Panc1 (cell line): ENCODE measurements at regions not wholly inside any gene's neighbourhood (a gene's known extent, or its start where the extent isn't known, plus 50 kb on each side); places are given as distances from the start of the nearest gene placed in this dataset.

Experiments
- ATAC-seq: fragments of 200-7000 bp; cut with Tn5 transposase; 2 replicates; pipeline ENCODE4 v1.9.1; 2020; ENCODE audit warnings: mild to moderate bottlenecking, moderate library complexity
- BruUV-seq: library from RNA; stranded (reverse); fragments of 400-500 nt; replicated peaks from 2 replicates; lab custom pipeline; 2021; lab: Mats Ljungman, UMichigan
- CTCF ChIA-PET: fragments of 300-600 bp; sonication (Branson Sonifier 250); formaldehyde crosslinking; loops from one replicate; lab custom pipeline; 2022; ENCODE audit warnings: antibody characterized with exemption; lab: Charles Lee
- POLR2A ChIA-PET: fragments of 300-600 bp; sonication (Branson Sonifier 250); formaldehyde crosslinking; loops from one replicate; lab custom pipeline; 2022; ENCODE audit warnings: antibody characterized with exemption; lab: Charles Lee
- DNase-seq: peaks from one replicate; pipeline ENCODE4 v3.0.0-alpha.2; 2010; ENCODE audit warnings: low read depth, low spot score
- H3K27ac ChIP-seq: 2 replicates; pipeline ENCODE4 v1.5.1; 2011; ENCODE audit warnings: mild to moderate bottlenecking, low read length, inconsistent platforms
- H3K27me3 ChIP-seq: fragments of 200-500 bp; sonication (Bioruptor generic); 2 replicates; pipeline ENCODE4 v1.6.0; 2014; ENCODE audit warnings: low read length, inconsistent platforms; ENCODE audit not compliant: control insufficient read depth, insufficient read depth
- H3K36me3 ChIP-seq: fragments of 200-500 bp; sonication (Bioruptor generic); 2 replicates; pipeline ENCODE4 v1.5.1; 2014; ENCODE audit warnings: inconsistent platforms, mild to moderate bottlenecking, low read length, moderate library complexity; ENCODE audit not compliant: control insufficient read depth, insufficient read depth
- H3K4me1 ChIP-seq: 2 replicates; pipeline ENCODE4 v1.5.1; 2011; ENCODE audit warnings: inconsistent platforms, mild to moderate bottlenecking, low read length, moderate library complexity; ENCODE audit not compliant: control insufficient read depth, insufficient read depth
- H3K4me3 ChIP-seq, 2 experiments: 2 replicates each; pipeline ENCODE4 v1.5.1; 2011 to 2012; ENCODE audit warnings: low read depth in 2 of 2, low read length in 2 of 2, mild to moderate bottlenecking in 2 of 2, inconsistent platforms in 1 of 2, moderate library complexity in 1 of 2
- H3K9me3 ChIP-seq: fragments of 200-500 bp; sonication (Bioruptor generic); 2 replicates; pipeline ENCODE4 v1.5.1; 2014; ENCODE audit warnings: low read depth, mild to moderate bottlenecking, inconsistent platforms, low read length, moderate library complexity; ENCODE audit not compliant: control insufficient read depth, insufficient read depth
- POLR2AphosphoS5 ChIP-seq: IDR thresholded peaks from 2 replicates; pipeline ENCODE4 v1.6.1; 2012; ENCODE audit warnings: mild to moderate bottlenecking, low read depth, low read length, moderate library complexity
- SIN3A ChIP-seq: IDR thresholded peaks from 2 replicates; pipeline ENCODE4 v1.6.1; 2012; ENCODE audit warnings: low read depth, mild to moderate bottlenecking, low read length, moderate library complexity, borderline replicate concordance; ENCODE audit not compliant: insufficient read depth
- TCF7L2 ChIP-seq: IDR thresholded peaks from 2 replicates; pipeline ENCODE4 v1.6.1; 2011; ENCODE audit warnings: mild to moderate bottlenecking, low read depth, low read length, inconsistent platforms
- in situ Hi-C: cut with HindIII; loops from 2 replicates; pipeline ENCODE4 v1.10.0; 2016; ENCODE audit warnings: low sequenced_read_pairs, low pct_unique_long_range_greater_than_20kb
- intact Hi-C: fragments of 100-400 bp; cut with micrococcal nuclease; formaldehyde crosslinking; loops from one replicate; pipeline ENCODE4 v1.10.0; 2022; ENCODE audit not compliant: unreplicated experiment
- TF ChIP-seq, protein P1 (sequence below), 2 experiments: IDR thresholded peaks; 2 replicates each; pipeline ENCODE4 v1.6.1; 2011 to 2012; ENCODE audit warnings: low read depth in 2 of 2, control low read depth in 1 of 2, low read length in 1 of 2, mild to moderate bottlenecking in 1 of 2, moderate library complexity in 1 of 2; ENCODE audit not compliant: insufficient read depth in 1 of 2
- TF ChIP-seq, protein P2 (sequence below): fragments of 450-650 bp; IDR thresholded peaks from 2 replicates; pipeline ENCODE4 v1.5.1; 2017; ENCODE audit warnings: mild to moderate bottlenecking

DNA sequence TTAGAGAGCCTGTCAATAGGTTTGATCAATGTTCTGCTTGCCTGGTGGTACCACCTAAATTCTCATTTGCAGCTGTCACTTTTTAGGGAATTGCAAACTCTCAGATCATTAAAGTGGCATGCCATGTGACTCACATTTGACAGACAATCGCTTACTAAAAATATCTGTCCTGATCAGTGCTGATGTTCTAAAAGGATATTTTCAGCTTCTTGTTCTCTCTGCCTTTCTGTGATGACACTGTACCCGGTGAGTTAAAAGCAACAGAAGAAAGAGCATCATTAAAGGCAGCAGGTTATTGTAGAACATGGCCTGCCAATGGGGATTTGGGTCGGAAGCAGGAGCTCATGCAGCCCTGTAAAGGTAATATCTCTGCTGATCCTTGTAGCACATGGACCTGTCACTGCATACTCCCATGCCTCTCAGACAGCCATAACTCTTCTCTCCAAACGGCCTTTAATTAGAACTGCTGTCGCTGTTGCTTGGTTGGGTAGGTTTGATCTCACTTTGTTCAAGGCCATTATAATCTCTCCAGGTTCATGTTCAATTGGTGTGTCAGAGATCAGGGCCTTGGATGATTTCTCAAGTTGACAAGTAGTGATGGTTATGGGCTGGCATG, 441.3 kb upstream of the DEPDC1 start:
- DNase-seq (no peak), ATAC-seq (no peak)
- H3K4me1 ChIP-seq, result no peaks in the 10 kb centered on the region
- H3K4me3 ChIP-seq, result no peak overlapping the region
- in situ Hi-C loops, result no loop called here
- TF ChIP-seq TCF7L2, result no peak
- TF ChIP-seq, protein P1, sequence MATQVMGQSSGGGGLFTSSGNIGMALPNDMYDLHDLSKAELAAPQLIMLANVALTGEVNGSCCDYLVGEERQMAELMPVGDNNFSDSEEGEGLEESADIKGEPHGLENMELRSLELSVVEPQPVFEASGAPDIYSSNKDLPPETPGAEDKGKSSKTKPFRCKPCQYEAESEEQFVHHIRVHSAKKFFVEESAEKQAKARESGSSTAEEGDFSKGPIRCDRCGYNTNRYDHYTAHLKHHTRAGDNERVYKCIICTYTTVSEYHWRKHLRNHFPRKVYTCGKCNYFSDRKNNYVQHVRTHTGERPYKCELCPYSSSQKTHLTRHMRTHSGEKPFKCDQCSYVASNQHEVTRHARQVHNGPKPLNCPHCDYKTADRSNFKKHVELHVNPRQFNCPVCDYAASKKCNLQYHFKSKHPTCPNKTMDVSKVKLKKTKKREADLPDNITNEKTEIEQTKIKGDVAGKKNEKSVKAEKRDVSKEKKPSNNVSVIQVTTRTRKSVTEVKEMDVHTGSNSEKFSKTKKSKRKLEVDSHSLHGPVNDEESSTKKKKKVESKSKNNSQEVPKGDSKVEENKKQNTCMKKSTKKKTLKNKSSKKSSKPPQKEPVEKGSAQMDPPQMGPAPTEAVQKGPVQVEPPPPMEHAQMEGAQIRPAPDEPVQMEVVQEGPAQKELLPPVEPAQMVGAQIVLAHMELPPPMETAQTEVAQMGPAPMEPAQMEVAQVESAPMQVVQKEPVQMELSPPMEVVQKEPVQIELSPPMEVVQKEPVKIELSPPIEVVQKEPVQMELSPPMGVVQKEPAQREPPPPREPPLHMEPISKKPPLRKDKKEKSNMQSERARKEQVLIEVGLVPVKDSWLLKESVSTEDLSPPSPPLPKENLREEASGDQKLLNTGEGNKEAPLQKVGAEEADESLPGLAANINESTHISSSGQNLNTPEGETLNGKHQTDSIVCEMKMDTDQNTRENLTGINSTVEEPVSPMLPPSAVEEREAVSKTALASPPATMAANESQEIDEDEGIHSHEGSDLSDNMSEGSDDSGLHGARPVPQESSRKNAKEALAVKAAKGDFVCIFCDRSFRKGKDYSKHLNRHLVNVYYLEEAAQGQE (IDR thresholded peaks at IDR 0.05; ENCODE audit: insufficient read depth in 1 of 2, low read depth in 2 of 2, low read length in 1 of 2), result no peak
- no peak for TF ChIP-seq POLR2AphosphoS5
- no peak for TF ChIP-seq SIN3A
- TF ChIP-seq, protein P2, sequence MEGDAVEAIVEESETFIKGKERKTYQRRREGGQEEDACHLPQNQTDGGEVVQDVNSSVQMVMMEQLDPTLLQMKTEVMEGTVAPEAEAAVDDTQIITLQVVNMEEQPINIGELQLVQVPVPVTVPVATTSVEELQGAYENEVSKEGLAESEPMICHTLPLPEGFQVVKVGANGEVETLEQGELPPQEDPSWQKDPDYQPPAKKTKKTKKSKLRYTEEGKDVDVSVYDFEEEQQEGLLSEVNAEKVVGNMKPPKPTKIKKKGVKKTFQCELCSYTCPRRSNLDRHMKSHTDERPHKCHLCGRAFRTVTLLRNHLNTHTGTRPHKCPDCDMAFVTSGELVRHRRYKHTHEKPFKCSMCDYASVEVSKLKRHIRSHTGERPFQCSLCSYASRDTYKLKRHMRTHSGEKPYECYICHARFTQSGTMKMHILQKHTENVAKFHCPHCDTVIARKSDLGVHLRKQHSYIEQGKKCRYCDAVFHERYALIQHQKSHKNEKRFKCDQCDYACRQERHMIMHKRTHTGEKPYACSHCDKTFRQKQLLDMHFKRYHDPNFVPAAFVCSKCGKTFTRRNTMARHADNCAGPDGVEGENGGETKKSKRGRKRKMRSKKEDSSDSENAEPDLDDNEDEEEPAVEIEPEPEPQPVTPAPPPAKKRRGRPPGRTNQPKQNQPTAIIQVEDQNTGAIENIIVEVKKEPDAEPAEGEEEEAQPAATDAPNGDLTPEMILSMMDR, result no peak
- H3K27me3 ChIP-seq, result no peaks in the 10 kb centered on the region
- ChIA-PET POLR2A (no interaction called here), CTCF (no interaction called here)
- H3K9me3 ChIP-seq, result no peaks in the 10 kb centered on the region
- no TSS peak for BruUV-seq
- no peak overlapping the region for H3K27ac ChIP-seq
- no peaks in the 10 kb centered on the region for H3K36me3 ChIP-seq
- intact Hi-C loops, result no loop called here

GRCh38 chr1:68950036-68950435, 453.2 kb upstream of the DEPDC1 start:
- in situ Hi-C loops (no loop called here), intact Hi-C loops (no loop called here)
- Histone ChIP-seq H3K4me1 (no peaks in the 10 kb centered on the region), H3K27me3 (no peaks in the 10 kb centered on the region), H3K27ac (no peak overlapping the region), H3K36me3 (no peaks in the 10 kb centered on the region), H3K4me3 (no peak overlapping the region), H3K9me3 (no peaks in the 10 kb centered on the region)
- BruUV-seq, result no TSS peak
- CTCF ChIA-PET, result no interaction called here
- POLR2A ChIA-PET, result no interaction called here
- DNase-seq (no peak), ATAC-seq (no peak)
- no peak for TF ChIP-seq TCF7L2
- TF ChIP-seq SIN3A, result no peak
- TF ChIP-seq POLR2AphosphoS5, result no peak
- TF ChIP-seq, protein P1 (IDR thresholded peaks at IDR 0.05; ENCODE audit: insufficient read depth in 1 of 2, low read depth in 2 of 2, low read length in 1 of 2), result no peak
- TF ChIP-seq, protein P2, result no peak
